Thyroid gland (tissue), 4 donors: ENCODE measurements at regions not wholly inside any gene's neighbourhood (a gene's known extent, or its start where the extent isn't known, plus 50 kb on each side); places are given as distances from the start of the nearest gene placed in this dataset.

Experiments
- DNase-seq, 2 donors: peaks; one replicate each; pipeline ENCODE4 v3.0.0-alpha.2; 2019
- H3K27ac ChIP-seq, 3 donors: fragments of 200-600 bp; sonication (generic); 1 replicate in 2 of 3; 2 replicates in 1 of 3; pipeline ENCODE4 v1.5.1; 2016 to 2019; ENCODE audit warnings: mild to moderate bottlenecking in 1 of 3, moderate library complexity in 1 of 3
- H3K27me3 ChIP-seq: fragments of 200-600 bp; sonication (generic); one replicate; pipeline ENCODE4 v1.5.1; 2019
- H3K36me3 ChIP-seq, 2 donors: fragments of 200-600 bp; sonication (generic); one replicate each; pipeline ENCODE4 v1.5.1; 2016 to 2019
- H3K4me1 ChIP-seq, 2 donors: fragments of 200-600 bp; sonication (generic); one replicate each; pipeline ENCODE4 v1.5.1; 2017 to 2019
- H3K4me3 ChIP-seq, 3 donors: fragments of 200-600 bp; sonication (generic); replicated peaks in 1 of 3; 1 replicate in 2 of 3; 2 replicates in 1 of 3; pipeline ENCODE4 v1.5.1; 2016; ENCODE audit warnings: mild to moderate bottlenecking in 1 of 3
- H3K9me3 ChIP-seq: fragments of 200-600 bp; sonication (generic); one replicate; pipeline ENCODE4 v1.5.1; 2017
- POLR2A ChIP-seq, 2 donors: fragments of 450-650 bp; IDR thresholded peaks; one replicate each; pipeline ENCODE4 v1.6.1; 2017; ENCODE audit warnings: antibody characterized with exemption in 2 of 2, mild to moderate bottlenecking in 2 of 2, moderate library complexity in 1 of 2
- WGBS, 2 donors: methylation state at CpG; one replicate each; pipeline ENCODE4 v1.1.5; 2017; 5-methylcytosine and 5-hydroxymethylcytosine counted together
- intact Hi-C: fragments of 100-400 bp; cut with DNase I; formaldehyde crosslinking; loops from one replicate; pipeline ENCODE4 v1.15.1; 2023
- TF ChIP-seq, protein P1 (sequence below), 6 experiments: fragments of 200-600 bp in 3 of 6; fragments of 450-650 bp in 3 of 6; sonication (generic) in 3 of 6; IDR thresholded peaks; one replicate each; pipeline ENCODE4 v1.5.1; 2016 to 2019; ENCODE audit warnings: antibody characterized with exemption in 6 of 6, mild to moderate bottlenecking in 2 of 6, inconsistent platforms in 1 of 6, moderate library complexity in 1 of 6

DNA sequence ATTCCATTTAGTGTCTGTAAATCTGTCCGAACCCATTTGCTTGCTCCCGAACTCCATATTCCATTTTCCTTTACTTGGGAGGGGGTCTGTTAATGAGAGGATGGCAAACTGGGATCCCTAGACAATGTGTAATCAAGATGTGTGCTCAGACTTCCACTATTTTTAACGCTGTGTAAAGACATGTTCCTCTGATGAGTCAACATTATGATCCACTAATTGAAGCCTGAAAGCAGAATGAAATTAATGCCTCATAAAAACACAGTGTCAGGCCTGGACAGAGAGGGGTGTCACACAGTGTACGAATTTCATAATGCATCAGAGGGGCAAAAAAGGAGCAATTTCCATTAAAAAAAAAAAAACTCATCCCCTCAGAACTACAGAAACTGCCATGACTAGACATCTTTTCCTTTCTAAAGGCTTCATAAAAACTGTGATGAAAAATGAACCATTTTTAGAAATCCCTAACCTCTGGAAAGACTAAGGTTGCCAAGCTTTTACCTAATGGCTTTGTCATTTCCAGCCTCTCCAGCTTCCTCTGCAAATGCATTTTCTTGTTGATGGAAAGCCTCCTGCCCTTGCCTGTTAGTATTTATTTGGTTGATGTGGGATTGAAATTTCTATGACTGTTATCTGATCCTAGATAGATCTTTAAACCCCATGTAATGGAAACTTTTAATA, 209.2 kb upstream of the DCC start:
- Histone ChIP-seq H3K27me3 (no peaks in the 10 kb centered on the region), H3K4me3 (no peak overlapping the region), H3K4me1 (no peaks in the 10 kb centered on the region), H3K36me3 (no peaks in the 10 kb centered on the region), H3K27ac (no peak overlapping the region), H3K9me3 (no peaks in the 10 kb centered on the region)
- no peak for DNase-seq
- WGBS, 2 donors = 73 to 85% methylated on average over 4 of the region's 4 CpGs
- intact Hi-C loops = no loop called here
- TF ChIP-seq, protein P1, sequence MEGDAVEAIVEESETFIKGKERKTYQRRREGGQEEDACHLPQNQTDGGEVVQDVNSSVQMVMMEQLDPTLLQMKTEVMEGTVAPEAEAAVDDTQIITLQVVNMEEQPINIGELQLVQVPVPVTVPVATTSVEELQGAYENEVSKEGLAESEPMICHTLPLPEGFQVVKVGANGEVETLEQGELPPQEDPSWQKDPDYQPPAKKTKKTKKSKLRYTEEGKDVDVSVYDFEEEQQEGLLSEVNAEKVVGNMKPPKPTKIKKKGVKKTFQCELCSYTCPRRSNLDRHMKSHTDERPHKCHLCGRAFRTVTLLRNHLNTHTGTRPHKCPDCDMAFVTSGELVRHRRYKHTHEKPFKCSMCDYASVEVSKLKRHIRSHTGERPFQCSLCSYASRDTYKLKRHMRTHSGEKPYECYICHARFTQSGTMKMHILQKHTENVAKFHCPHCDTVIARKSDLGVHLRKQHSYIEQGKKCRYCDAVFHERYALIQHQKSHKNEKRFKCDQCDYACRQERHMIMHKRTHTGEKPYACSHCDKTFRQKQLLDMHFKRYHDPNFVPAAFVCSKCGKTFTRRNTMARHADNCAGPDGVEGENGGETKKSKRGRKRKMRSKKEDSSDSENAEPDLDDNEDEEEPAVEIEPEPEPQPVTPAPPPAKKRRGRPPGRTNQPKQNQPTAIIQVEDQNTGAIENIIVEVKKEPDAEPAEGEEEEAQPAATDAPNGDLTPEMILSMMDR (IDR thresholded peaks at IDR 0.05) = no peak
- TF ChIP-seq POLR2A (IDR thresholded peaks at IDR 0.05) = no peak

DNA sequence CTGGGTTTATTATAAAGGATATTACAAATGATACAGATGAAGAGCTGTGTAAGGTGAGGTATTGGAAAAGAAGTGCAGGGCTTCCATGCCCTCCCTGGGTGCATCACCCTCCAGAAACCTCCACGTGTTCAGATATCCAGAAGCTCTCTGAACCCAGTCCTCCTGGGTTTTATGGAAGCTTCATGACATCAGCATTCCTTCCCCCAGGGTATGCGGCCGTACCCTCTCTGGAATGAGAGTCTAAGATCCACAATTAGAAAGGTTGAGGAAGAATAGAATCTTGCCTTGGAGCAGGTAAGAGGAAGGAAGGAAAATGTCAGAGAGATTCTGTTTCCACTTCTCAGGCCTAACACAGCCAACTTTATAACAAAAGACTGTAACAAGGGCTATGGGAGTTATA, 208.2 kb upstream of the DCC start:
- Histone ChIP-seq H3K27me3 (no peaks in the 10 kb centered on the region), H3K36me3 (no peaks in the 10 kb centered on the region)

DNA sequence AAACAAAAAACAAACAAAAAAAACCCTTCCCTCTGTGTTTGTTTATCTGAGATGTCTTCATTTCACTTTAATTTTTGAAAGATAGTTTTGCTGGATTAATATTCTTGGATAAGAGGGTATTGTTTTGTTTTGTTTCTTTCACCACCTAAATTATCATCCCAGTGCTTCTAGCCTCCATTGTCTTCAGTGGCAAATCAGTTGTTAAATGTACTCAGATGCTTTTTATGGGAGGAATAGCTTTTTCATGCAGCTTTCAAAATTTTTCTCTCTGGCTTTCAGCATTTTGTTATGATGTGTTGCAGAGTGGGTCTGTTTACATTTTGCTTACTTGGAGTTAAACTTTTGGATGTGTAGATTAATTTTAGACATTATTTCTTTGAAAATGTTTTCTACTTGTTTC, 203.5 kb upstream of the DCC start:
- Histone ChIP-seq H3K9me3 (no peaks in the 10 kb centered on the region), H3K36me3 (no peaks in the 10 kb centered on the region), H3K4me1 (no peaks in the 10 kb centered on the region), H3K27me3 (no peaks in the 10 kb centered on the region), H3K27ac (no peak overlapping the region), H3K4me3 (no peak overlapping the region)
- intact Hi-C loops = no loop called here
- TF ChIP-seq POLR2A (IDR thresholded peaks at IDR 0.05) = no peak
- TF ChIP-seq, protein P1 (IDR thresholded peaks at IDR 0.05) = no peak
- no peak for DNase-seq

More for the DNA sequence above, 208.2 kb upstream of the DCC start:
- WGBS, 2 donors = 70 to 73% methylated on average over 3 of the region's 3 CpGs
- no peaks in the 10 kb centered on the region for H3K4me1 ChIP-seq
- intact Hi-C loops = no loop called here
- DNase-seq = no peak
- no peak overlapping the region for H3K27ac ChIP-seq
- H3K9me3 ChIP-seq = no peaks in the 10 kb centered on the region
- H3K4me3 ChIP-seq = no peak overlapping the region
- TF ChIP-seq, protein P1 (IDR thresholded peaks at IDR 0.05) = no peak
- TF ChIP-seq POLR2A (IDR thresholded peaks at IDR 0.05) = no peak

DNA sequence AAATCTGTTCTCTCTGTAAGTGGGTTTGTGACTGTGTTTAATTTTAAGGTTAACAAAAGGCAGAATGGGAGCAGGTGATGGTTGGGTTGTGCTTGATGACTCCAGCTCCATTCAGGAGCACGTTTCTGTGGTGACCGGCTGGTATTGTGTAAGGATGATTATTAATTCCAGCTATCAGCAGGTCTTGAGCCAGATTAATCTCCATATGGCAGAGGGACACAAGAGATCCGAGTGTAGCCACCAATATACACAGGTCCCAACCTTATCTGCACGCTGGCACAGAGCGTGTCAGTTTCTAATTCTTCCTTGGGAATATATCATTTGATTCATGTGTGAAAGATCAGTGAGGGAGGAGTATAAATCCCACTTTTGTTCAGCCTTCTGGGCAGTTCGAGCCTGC, 199.0 kb upstream of the DCC start:
- no peak for DNase-seq
- no peak overlapping the region for H3K4me3 ChIP-seq
- H3K36me3 ChIP-seq = no peaks in the 10 kb centered on the region
- intact Hi-C loops = no loop called here
- no peak overlapping the region for H3K27ac ChIP-seq
- H3K9me3 ChIP-seq = no peaks in the 10 kb centered on the region
- H3K27me3 ChIP-seq = no peaks in the 10 kb centered on the region
- TF ChIP-seq POLR2A (IDR thresholded peaks at IDR 0.05) = no peak
- TF ChIP-seq, protein P1 (IDR thresholded peaks at IDR 0.05) = no peak
- 88 to 94% methylated on average over 6 of the region's 6 CpGs for WGBS, 2 donors
- H3K4me1 ChIP-seq = no peaks in the 10 kb centered on the region

DNA sequence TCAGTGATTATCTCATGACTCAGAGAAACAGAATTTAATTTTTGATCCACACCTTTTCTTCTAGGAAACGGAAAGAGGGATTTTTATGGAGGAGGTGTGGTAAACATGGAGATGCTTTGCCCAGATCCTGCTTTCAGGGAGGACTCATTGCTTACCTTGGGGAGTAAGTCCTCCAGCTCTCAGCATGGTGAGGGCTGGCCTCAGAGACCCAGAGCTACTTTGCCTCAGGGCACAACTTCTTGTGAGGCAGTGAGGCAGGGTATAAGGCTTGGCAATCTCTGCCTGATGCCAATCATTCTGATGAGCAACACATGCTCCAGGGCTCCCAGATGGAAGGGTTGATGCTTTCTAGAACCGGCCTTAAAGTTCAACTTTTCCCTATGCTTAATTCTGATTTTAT, 189.9 kb upstream of the DCC start:
- no peak for DNase-seq
- TF ChIP-seq POLR2A (IDR thresholded peaks at IDR 0.05) = no peak
- TF ChIP-seq, protein P1 (IDR thresholded peaks at IDR 0.05) = no peak
- no peaks in the 10 kb centered on the region for H3K9me3 ChIP-seq
- no peak overlapping the region for H3K4me3 ChIP-seq
- intact Hi-C loops = no loop called here
- H3K27ac ChIP-seq = no peak overlapping the region
- H3K36me3 ChIP-seq = no peaks in the 10 kb centered on the region
- WGBS, 2 donors = 88 to 94% methylated on average over 2 of the region's 2 CpGs
- no peaks in the 10 kb centered on the region for H3K27me3 ChIP-seq
- no peaks in the 10 kb centered on the region for H3K4me1 ChIP-seq
